ENCODE measurements at regions not wholly inside any gene's neighbourhood (a gene's known extent, or its start where the extent isn't known, plus 50 kb on each side); places are given as distances from the start of the nearest gene placed in this dataset.
"Not testable (repeated sequence)": the region's sequence is repeated elsewhere in the genome, so short reads cannot be mapped to it uniquely, and the experiment has no call there.

DNA sequence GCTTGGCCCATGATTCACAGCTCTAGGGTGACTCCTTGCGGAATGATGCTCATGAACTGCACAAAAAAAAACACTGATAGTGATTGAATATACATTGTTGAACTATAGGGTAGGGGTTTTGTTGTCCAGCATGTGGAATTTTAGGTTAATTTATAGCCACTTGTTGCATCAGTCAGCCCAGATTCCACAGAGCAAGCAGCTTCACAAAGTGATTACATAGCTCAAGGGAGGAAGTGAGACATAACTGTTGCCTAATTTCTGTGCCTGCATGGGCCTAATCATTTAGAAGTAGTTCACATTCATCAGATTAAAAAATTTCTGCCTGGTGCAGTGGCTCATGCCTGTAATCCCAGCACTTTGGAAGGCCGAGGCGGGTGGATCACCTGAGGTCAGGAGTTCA, 142.2 kb upstream of the ZNF722 start:
- H3K27ac Mint-ChIP-seq; H3K4me3 Mint-ChIP-seq (ENCODE audit: low read depth); H3K36me3 Mint-ChIP-seq (ENCODE audit: insufficient read depth); DNase-seq (ENCODE audit: low spot score, unreplicated experiment); H3K4me1 Mint-ChIP-seq (ENCODE audit: low read depth); H3K27me3 Mint-ChIP-seq: not testable (repeated sequence)
- peaks cover 40% of the 10 kb centered on the region for H3K9me3 Mint-ChIP-seq (ENCODE audit: low read depth)

GRCh38 chr7:63867127-63867526, 131.5 kb upstream of the ZNF722 start:
- H3K4me1 Mint-ChIP-seq (ENCODE audit: low read depth), result no peaks in the 10 kb centered on the region
- peaks cover 40% of the 10 kb centered on the region for H3K9me3 Mint-ChIP-seq (ENCODE audit: low read depth)
- no peaks in the 10 kb centered on the region for H3K36me3 Mint-ChIP-seq (ENCODE audit: insufficient read depth)
- no peak overlapping the region for H3K4me3 Mint-ChIP-seq (ENCODE audit: low read depth)
- DNase-seq (ENCODE audit: low spot score, unreplicated experiment), result no peak
- no peaks in the 10 kb centered on the region for H3K27me3 Mint-ChIP-seq
- TF ChIP-seq, protein P1, sequence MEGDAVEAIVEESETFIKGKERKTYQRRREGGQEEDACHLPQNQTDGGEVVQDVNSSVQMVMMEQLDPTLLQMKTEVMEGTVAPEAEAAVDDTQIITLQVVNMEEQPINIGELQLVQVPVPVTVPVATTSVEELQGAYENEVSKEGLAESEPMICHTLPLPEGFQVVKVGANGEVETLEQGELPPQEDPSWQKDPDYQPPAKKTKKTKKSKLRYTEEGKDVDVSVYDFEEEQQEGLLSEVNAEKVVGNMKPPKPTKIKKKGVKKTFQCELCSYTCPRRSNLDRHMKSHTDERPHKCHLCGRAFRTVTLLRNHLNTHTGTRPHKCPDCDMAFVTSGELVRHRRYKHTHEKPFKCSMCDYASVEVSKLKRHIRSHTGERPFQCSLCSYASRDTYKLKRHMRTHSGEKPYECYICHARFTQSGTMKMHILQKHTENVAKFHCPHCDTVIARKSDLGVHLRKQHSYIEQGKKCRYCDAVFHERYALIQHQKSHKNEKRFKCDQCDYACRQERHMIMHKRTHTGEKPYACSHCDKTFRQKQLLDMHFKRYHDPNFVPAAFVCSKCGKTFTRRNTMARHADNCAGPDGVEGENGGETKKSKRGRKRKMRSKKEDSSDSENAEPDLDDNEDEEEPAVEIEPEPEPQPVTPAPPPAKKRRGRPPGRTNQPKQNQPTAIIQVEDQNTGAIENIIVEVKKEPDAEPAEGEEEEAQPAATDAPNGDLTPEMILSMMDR (IDR thresholded peaks at IDR 0.05; ENCODE audit: unreplicated experiment), result no peak
- H3K27ac Mint-ChIP-seq, result no peak overlapping the region

DNA sequence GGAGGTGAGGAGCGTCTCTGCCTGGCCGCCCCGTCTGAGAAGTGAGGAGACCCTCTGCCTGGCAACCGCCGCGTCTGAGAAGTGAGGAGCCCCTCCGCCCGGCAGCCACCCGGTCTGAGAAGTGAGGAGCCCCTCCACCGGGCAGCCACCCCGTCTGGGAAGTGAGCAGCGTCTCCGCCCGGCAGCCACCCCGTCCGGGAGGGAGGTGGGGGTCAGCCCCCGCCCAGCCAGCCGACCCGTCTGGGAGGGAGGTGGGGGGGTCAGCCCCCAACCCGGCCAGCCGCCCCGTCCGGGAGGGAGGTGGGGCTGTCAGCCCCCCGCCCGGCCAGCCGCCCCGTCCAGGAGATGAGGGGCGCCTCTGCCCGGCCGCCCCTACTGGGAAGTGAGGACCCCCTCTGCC, 124.4 kb upstream of the ZNF722 start:
- not testable (repeated sequence) for DNase-seq (ENCODE audit: low spot score, unreplicated experiment); H3K36me3 Mint-ChIP-seq (ENCODE audit: insufficient read depth); H3K4me3 Mint-ChIP-seq (ENCODE audit: low read depth); H3K27ac Mint-ChIP-seq; H3K27me3 Mint-ChIP-seq; H3K4me1 Mint-ChIP-seq (ENCODE audit: low read depth)
- peaks cover 34% of the 10 kb centered on the region for H3K9me3 Mint-ChIP-seq (ENCODE audit: low read depth)

GRCh38 chr7:63876707-63877322, 121.8 kb upstream of the ZNF722 start:
- H3K36me3 Mint-ChIP-seq (ENCODE audit: insufficient read depth), result no peaks in the 10 kb centered on the region
- H3K27me3 Mint-ChIP-seq, result no peaks in the 10 kb centered on the region
- TF ChIP-seq, protein P1 (IDR thresholded peaks at IDR 0.05; ENCODE audit: unreplicated experiment), result no peak
- H3K27ac Mint-ChIP-seq, result no peak overlapping the region
- DNase-seq (ENCODE audit: low spot score, unreplicated experiment), result no peak
- H3K4me3 Mint-ChIP-seq (ENCODE audit: low read depth), result no peak overlapping the region
- H3K4me1 Mint-ChIP-seq (ENCODE audit: low read depth), result no peaks in the 10 kb centered on the region
- peaks cover 45% of the 10 kb centered on the region for H3K9me3 Mint-ChIP-seq (ENCODE audit: low read depth)

DNA sequence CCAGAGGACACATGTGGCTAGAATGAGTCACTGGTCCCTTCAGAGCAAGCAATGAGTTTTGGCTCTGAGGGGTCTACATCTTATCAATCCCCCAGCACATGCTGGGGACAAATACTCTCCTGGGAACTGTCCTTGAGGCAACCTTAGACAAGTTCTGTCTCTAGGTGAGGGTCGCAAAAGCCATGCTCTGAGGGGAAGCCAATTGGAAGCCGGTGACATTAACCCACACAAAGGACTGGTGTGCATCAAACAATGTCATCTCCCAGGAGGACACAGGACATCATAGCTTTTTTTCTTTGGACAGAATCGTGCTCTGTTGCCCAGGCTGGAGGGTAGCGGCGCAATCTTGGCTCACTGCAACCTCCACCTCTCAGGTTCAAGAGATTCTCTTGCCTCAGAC, 111.6 kb upstream of the ZNF722 start:
- Mint-ChIP-seq H3K27ac (no peak overlapping the region), H3K27me3 (no peaks in the 10 kb centered on the region)

DNA sequence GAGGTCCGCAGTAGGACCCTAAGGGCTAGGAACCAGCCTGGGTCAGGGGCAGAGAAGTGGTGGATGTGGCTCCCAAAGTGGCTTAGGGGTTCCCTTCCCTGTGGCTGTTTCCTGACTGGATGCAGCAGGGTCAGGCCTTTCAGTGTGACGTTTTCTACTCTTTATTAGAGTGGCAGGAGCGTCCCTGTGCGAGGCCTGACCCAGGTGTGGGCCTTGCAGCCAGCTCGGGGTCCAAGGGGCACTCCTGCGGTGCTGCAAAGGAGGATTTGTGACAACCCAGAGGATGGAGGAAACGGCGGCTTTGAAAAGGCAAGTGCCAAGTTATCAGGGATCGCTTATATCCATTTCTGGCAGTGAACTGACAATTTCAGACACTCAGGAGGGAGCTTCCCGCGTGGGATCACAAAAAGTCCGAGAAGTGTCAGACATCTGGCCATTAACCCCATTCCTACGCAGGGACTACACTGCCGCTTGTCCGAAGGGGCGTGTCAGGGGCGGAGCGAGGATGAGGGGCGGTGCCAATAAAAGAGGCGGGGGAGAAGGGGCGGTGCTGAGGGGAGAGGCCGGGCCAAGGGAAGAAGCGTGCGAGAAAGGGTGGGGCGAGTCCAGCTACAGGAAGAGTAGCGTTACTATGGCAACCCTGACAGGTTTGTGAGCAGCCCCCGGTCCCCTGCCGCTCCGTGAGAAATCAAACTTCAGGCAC, 98.8 kb upstream of the ZNF722 start:
- H3K4me1 Mint-ChIP-seq (ENCODE audit: low read depth), result no peaks in the 10 kb centered on the region
- H3K9me3 Mint-ChIP-seq (ENCODE audit: low read depth), result peaks cover 45% of the 10 kb centered on the region
- no peak overlapping the region for H3K27ac Mint-ChIP-seq

More for the DNA sequence above, 111.6 kb upstream of the ZNF722 start:
- Mint-ChIP-seq H3K4me3 (ENCODE audit: low read depth) (no peak overlapping the region), H3K4me1 (ENCODE audit: low read depth) (no peaks in the 10 kb centered on the region), H3K9me3 (ENCODE audit: low read depth) (peaks cover 42% of the 10 kb centered on the region), H3K36me3 (ENCODE audit: insufficient read depth) (peaks cover 1% of the 10 kb centered on the region)
- DNase-seq (ENCODE audit: low spot score, unreplicated experiment), result no peak
- TF ChIP-seq, protein P1 (IDR thresholded peaks at IDR 0.05; ENCODE audit: unreplicated experiment), result no peak

More for the DNA sequence above, 98.8 kb upstream of the ZNF722 start:
- TF ChIP-seq, protein P1 (IDR thresholded peaks at IDR 0.05; ENCODE audit: unreplicated experiment), result no peak
- peaks cover 1% of the 10 kb centered on the region for H3K36me3 Mint-ChIP-seq (ENCODE audit: insufficient read depth)
- DNase-seq (ENCODE audit: low spot score, unreplicated experiment), result no peak
- no peak overlapping the region for H3K4me3 Mint-ChIP-seq (ENCODE audit: low read depth)
- H3K27me3 Mint-ChIP-seq, result no peaks in the 10 kb centered on the region

Measured in progenitor cell of endocrine pancreas (in vitro differentiated cells).